ENCODE measurements at regions not wholly inside any gene's neighbourhood (a gene's known extent, or its start where the extent isn't known, plus 50 kb on each side); places are given as distances from the start of the nearest gene placed in this dataset.

DNA sequence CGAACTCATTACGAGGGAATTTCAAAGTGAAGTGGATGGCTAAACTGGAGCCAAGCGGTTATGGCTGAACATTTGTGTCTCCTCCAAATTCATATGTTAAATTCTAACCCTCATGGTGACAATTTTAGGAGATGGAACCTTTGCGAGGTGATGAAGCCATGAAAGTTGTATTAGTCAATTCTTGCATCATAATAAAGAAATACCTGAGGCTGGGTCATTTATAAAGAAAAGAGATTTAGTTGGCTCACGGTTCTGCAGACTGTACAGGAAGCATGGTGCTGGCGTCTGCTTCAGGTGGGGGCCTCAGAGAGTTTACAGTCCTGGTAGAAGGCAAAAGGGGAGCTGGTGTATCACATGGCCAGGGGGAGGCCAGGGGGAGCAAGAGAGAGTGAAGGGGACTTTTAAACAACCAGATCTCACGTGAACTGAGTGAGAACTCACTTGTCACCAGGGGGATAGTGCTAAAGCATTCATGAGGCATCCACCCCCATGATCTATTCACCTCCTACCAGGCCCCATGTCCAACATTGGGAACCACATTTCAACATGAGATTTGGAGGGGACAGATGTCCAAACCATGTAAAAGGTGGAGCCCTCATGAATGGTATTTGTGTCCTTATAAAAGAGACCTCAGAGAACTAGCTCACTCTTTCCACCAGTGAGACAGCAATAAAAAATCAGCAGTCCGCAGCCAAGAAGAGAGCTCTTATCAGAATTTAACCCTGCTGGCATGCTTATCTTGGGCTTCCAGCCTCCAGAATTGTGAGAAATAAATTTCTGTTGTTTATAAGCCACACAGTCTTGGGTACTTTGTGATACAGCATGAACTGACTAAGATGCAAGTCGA lies 143.4 kb downstream of the MTRR start:
- no peaks in the 10 kb centered on the region for H3K36me3 ChIP-seq (ENCODE audit: control insufficient read depth in 2 of 3, insufficient read depth in 3 of 3, low read length in 3 of 3)
- H3K4me3 ChIP-seq (ENCODE audit: low read length) = no peak overlapping the region
- Mint-ChIP-seq H3K27ac (no peak overlapping the region), H3K4me3 (no peak overlapping the region), H3K4me1 (no peaks in the 10 kb centered on the region), H3K9me3 (peaks cover 0 to 18% (median 4%) of the 10 kb centered on the region in 11 donors), H3K36me3 (peaks cover 0 to 3% (median 0%) of the 10 kb centered on the region in 5 donors), H3K27me3 (peaks cover 0 to 9% (median 0%) of the 10 kb centered on the region in 5 donors)
- no peak for DNase-seq
- POLR2A ChIA-PET = no interaction called here
- no peak for ATAC-seq
- H3K27ac ChIP-seq (ENCODE audit: low read depth, low read length) = no peak overlapping the region
- CTCF ChIA-PET = no interaction called here
- H3K4me1 ChIP-seq (ENCODE audit: control insufficient read depth in 2 of 2, insufficient read depth in 2 of 2, low read length in 2 of 2) = no peaks in the 10 kb centered on the region
- H3K9me3 ChIP-seq (ENCODE audit: control insufficient read depth in 2 of 3, low read length in 3 of 3) = no peaks in the 10 kb centered on the region
- no peaks in the 10 kb centered on the region for H3K27me3 ChIP-seq (ENCODE audit: control insufficient read depth in 2 of 2, insufficient read depth in 2 of 2, low read length in 2 of 2)
- intact Hi-C loops (cut with micrococcal nuclease) = no loop called here

DNA sequence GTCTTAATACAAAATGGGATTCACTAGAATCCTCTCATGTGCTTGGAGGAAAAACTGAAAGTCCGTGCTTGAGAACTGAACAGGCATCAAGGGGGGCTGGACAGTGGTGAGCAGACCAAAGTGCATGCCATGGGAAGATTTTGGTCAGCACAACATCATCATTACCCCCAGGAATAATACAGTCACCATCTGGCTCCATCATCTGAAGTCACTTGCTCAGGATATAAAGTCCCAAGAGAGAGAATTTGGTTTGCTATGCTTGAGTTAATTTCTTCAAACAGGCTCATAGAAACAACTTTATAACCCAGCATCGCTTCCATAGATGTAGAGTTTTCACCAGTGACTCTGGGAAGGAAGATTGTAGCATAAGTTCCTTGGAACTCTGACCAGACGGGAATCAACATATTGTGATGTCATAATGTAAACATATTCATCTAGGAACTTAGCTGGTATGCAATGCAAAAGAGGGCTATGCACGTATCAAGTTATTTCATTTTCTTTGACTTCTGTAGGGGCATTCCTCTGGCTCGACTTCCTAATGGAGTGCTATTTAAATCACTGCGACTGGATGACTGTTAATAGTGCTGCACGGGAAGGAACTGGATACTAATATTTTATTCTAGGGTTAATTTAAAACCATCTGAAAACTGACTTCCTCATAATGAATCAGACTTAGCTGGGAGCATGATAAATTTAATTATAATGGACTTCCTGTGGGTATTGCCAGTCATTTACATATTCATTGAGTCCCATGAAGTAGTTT lies 145.2 kb downstream of the MTRR start:
- Mint-ChIP-seq H3K4me3 (no peak overlapping the region), H3K4me1 (no peaks in the 10 kb centered on the region), H3K27ac (no peak overlapping the region), H3K9me3 (peaks cover 0 to 9% (median 3%) of the 10 kb centered on the region in 11 donors), H3K27me3 (peaks cover 0 to 9% (median 0%) of the 10 kb centered on the region in 5 donors), H3K36me3 (no peaks in the 10 kb centered on the region)
- no peak overlapping the region for H3K27ac ChIP-seq (ENCODE audit: low read depth, low read length)
- no peaks in the 10 kb centered on the region for H3K27me3 ChIP-seq (ENCODE audit: control insufficient read depth in 2 of 2, insufficient read depth in 2 of 2, low read length in 2 of 2)
- H3K4me3 ChIP-seq (ENCODE audit: low read length) = no peak overlapping the region
- ChIA-PET POLR2A (no interaction called here), CTCF (no interaction called here)
- intact Hi-C loops (cut with micrococcal nuclease) = no loop called here
- H3K4me1 ChIP-seq (ENCODE audit: control insufficient read depth in 2 of 2, insufficient read depth in 2 of 2, low read length in 2 of 2) = no peaks in the 10 kb centered on the region
- no peaks in the 10 kb centered on the region for H3K9me3 ChIP-seq (ENCODE audit: control insufficient read depth in 2 of 3, low read length in 3 of 3)
- ATAC-seq = no peak
- no peaks in the 10 kb centered on the region for H3K36me3 ChIP-seq (ENCODE audit: control insufficient read depth in 2 of 3, insufficient read depth in 3 of 3, low read length in 3 of 3)
- DNase-seq = no peak

DNA sequence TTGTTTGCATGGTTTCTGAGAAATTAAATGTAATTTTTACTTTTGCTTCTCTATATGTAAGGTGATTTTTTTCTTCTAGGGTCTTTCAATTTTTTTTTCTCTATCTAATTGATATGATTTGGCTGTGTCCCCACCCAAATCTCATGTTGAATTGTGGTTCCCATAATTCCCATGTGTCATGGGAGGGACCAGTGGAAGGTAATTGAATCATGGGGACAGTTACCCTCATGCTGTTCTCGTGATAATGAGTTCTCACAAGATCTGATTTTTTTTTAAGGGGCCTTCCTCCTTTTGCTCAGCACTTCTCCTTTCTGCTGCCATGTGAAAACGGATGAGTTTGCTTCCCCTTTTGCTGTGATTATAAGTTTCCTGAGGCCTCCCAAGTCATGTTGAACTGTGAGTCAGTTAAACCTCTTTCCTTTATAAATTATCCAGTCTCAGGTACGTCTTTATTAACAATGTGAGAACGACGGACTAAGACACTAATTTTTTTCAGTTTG lies 150.8 kb downstream of the MTRR start:
- ATAC-seq (no peak), DNase-seq (no peak)
- H3K4me1 Mint-ChIP-seq = no peaks in the 10 kb centered on the region
- no peaks in the 10 kb centered on the region for H3K36me3 Mint-ChIP-seq
- H3K4me3 Mint-ChIP-seq = no peak overlapping the region
- no peak overlapping the region for H3K27ac Mint-ChIP-seq
- no peaks in the 10 kb centered on the region for H3K27me3 ChIP-seq (ENCODE audit: control insufficient read depth in 2 of 2, insufficient read depth in 2 of 2, low read length in 2 of 2)
- ChIA-PET CTCF (no interaction called here), POLR2A (no interaction called here)
- H3K27ac ChIP-seq (ENCODE audit: low read depth, low read length) = no peak overlapping the region
- H3K9me3 Mint-ChIP-seq = peaks cover 0 to 22% (median 2%) of the 10 kb centered on the region in 11 donors
- no peaks in the 10 kb centered on the region for H3K27me3 Mint-ChIP-seq
- H3K9me3 ChIP-seq (ENCODE audit: control insufficient read depth in 2 of 3, low read length in 3 of 3) = no peaks in the 10 kb centered on the region
- intact Hi-C loops (cut with micrococcal nuclease) = no loop called here
- no peak overlapping the region for H3K4me3 ChIP-seq (ENCODE audit: low read length)
- H3K4me1 ChIP-seq (ENCODE audit: control insufficient read depth in 2 of 2, insufficient read depth in 2 of 2, low read length in 2 of 2) = no peaks in the 10 kb centered on the region
- H3K36me3 ChIP-seq (ENCODE audit: control insufficient read depth in 2 of 3, insufficient read depth in 3 of 3, low read length in 3 of 3) = no peaks in the 10 kb centered on the region

DNA sequence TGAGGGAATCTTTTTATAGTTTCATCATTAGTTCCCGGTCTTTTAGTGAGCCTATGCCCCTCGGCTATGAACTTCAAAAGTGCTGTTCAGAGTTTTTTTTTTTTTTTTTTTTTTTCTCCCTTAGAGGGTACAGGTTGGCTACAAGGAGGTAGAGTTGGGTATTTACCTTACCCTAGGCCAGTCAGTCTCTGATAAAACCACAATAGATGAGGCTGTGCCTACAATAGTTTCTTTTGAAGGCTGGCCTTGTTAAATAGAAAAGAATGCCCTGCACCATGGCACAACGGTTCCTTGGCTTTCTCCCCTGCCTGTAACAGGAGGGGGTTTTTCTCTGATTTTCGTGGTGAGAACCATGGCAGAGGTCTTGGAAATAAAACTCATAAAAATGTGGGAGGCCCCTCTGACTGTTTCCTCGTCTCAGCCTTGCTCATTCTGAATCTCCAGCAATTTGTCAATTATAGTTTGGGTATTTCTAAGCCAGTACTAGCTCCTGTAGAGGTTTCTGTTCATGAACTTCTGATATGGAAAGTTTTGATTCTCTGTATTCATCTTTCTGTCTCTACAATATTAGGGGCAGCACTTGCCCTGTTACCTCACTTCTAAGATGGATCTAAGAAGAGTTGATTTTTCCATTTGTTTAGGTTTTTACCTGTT lies 152.0 kb downstream of the MTRR start:
- Mint-ChIP-seq H3K4me1 (no peaks in the 10 kb centered on the region), H3K36me3 (no peaks in the 10 kb centered on the region), H3K27ac (no peak overlapping the region), H3K27me3 (peaks cover 0 to 5% (median 0%) of the 10 kb centered on the region in 5 donors), H3K9me3 (peaks cover 0 to 22% (median 2%) of the 10 kb centered on the region in 11 donors), H3K4me3 (no peak overlapping the region)
- DNase-seq (no peak), ATAC-seq (no peak)
- H3K4me3 ChIP-seq (ENCODE audit: low read length) = no peak overlapping the region
- CTCF ChIA-PET = no interaction called here
- no peaks in the 10 kb centered on the region for H3K4me1 ChIP-seq (ENCODE audit: control insufficient read depth in 2 of 2, insufficient read depth in 2 of 2, low read length in 2 of 2)
- H3K36me3 ChIP-seq (ENCODE audit: control insufficient read depth in 2 of 3, insufficient read depth in 3 of 3, low read length in 3 of 3) = no peaks in the 10 kb centered on the region
- no peak overlapping the region for H3K27ac ChIP-seq (ENCODE audit: low read depth, low read length)
- H3K9me3 ChIP-seq (ENCODE audit: control insufficient read depth in 2 of 3, low read length in 3 of 3) = no peaks in the 10 kb centered on the region
- POLR2A ChIA-PET = no interaction called here
- intact Hi-C loops (cut with micrococcal nuclease) = no loop called here
- H3K27me3 ChIP-seq (ENCODE audit: control insufficient read depth in 2 of 2, insufficient read depth in 2 of 2, low read length in 2 of 2) = no peaks in the 10 kb centered on the region

DNA sequence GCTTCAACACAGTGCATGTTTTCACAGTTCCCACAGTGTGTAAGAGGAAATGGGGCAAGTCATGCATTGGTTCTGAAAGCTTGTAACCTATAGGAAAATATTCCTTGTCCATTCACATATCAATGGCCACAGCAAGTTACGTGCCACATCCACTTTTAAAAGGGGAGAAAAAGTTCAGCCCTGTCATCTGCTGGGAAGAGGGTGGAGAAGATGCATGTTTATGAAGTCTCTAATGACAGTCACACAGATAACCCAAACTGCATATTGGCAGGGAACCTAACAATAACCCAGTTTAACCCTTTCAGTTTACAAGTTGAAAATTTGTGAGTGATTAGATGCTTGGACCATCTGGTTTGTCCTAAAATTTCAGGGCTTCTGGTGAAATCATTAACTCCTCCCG lies 159.3 kb downstream of the MTRR start:
- Mint-ChIP-seq H3K9me3 (peaks cover 0 to 16% (median 0%) of the 10 kb centered on the region in 11 donors), H3K36me3 (no peaks in the 10 kb centered on the region), H3K4me1 (no peaks in the 10 kb centered on the region), H3K27me3 (peaks cover 0 to 5% (median 0%) of the 10 kb centered on the region in 5 donors), H3K27ac (no peak overlapping the region), H3K4me3 (no peak overlapping the region)
- Histone ChIP-seq H3K36me3 (ENCODE audit: control insufficient read depth in 2 of 3, insufficient read depth in 3 of 3, low read length in 3 of 3) (no peaks in the 10 kb centered on the region), H3K27ac (ENCODE audit: low read depth, low read length) (no peak overlapping the region), H3K4me3 (ENCODE audit: low read length) (no peak overlapping the region), H3K27me3 (ENCODE audit: control insufficient read depth in 2 of 2, insufficient read depth in 2 of 2, low read length in 2 of 2) (no peaks in the 10 kb centered on the region), H3K9me3 (ENCODE audit: control insufficient read depth in 2 of 3, low read length in 3 of 3) (peaks cover 0 to 3% (median 0%) of the 10 kb centered on the region in 3 experiments), H3K4me1 (ENCODE audit: control insufficient read depth in 2 of 2, insufficient read depth in 2 of 2, low read length in 2 of 2) (no peaks in the 10 kb centered on the region)
- ChIA-PET CTCF (no interaction called here), POLR2A (no interaction called here)
- ATAC-seq = no peak
- no peak for DNase-seq
- intact Hi-C loops (cut with micrococcal nuclease) = no loop called here

DNA sequence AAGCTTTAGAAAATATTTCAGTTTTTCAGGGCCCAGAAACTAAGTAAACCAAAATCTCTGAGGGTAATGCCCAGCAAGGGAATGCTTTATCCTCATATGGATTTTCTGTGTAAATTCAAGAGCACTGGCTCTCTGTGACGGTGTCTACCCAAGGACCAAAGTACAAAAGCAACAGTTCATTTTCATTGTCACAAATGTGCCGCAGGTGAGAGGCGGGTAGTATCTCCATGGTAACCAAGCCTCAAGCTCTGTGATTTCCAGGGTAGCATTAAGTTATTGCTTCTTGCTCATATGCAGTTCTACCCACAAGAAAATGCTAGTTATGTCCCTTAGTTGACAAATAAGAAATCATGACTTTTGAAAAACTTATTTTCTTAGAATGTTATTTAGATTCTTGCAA lies 164.3 kb downstream of the MTRR start:
- no peaks in the 10 kb centered on the region for H3K4me1 ChIP-seq (ENCODE audit: control insufficient read depth in 2 of 2, insufficient read depth in 2 of 2, low read length in 2 of 2)
- Mint-ChIP-seq H3K4me3 (no peak overlapping the region), H3K36me3 (no peaks in the 10 kb centered on the region), H3K4me1 (no peaks in the 10 kb centered on the region), H3K9me3 (peaks cover 0 to 26% (median 3%) of the 10 kb centered on the region in 11 donors), H3K27me3 (peaks cover 0 to 5% (median 0%) of the 10 kb centered on the region in 5 donors), H3K27ac (no peak overlapping the region)
- DNase-seq = no peak
- intact Hi-C loops (cut with micrococcal nuclease) = no loop called here
- no peaks in the 10 kb centered on the region for H3K36me3 ChIP-seq (ENCODE audit: control insufficient read depth in 2 of 3, insufficient read depth in 3 of 3, low read length in 3 of 3)
- peaks cover 0 to 3% (median 0%) of the 10 kb centered on the region in 3 experiments for H3K9me3 ChIP-seq (ENCODE audit: control insufficient read depth in 2 of 3, low read length in 3 of 3)
- ChIA-PET CTCF (no interaction called here), POLR2A (no interaction called here)
- no peaks in the 10 kb centered on the region for H3K27me3 ChIP-seq (ENCODE audit: control insufficient read depth in 2 of 2, insufficient read depth in 2 of 2, low read length in 2 of 2)
- no peak for ATAC-seq
- H3K4me3 ChIP-seq (ENCODE audit: low read length) = no peak overlapping the region
- H3K27ac ChIP-seq (ENCODE audit: low read depth, low read length) = no peak overlapping the region
